ES-I3 (cell line): ENCODE measurements at regions not wholly inside any gene's neighbourhood (a gene's known extent, or its start where the extent isn't known, plus 50 kb on each side); places are given as distances from the start of the nearest gene placed in this dataset.

ENCODE experiments used
- H3K36me3 ChIP-seq: 2 replicates; pipeline ENCODE4 v1.6.1; 2013; ENCODE audit warnings: mild to moderate bottlenecking, low read length, control low read depth, moderate library complexity; ENCODE audit not compliant: insufficient read depth
- H3K4me1 ChIP-seq: 2 replicates; pipeline ENCODE4 v1.6.1; 2013; ENCODE audit warnings: mild to moderate bottlenecking, control low read depth, low read length; ENCODE audit not compliant: insufficient read depth
- H3K9ac ChIP-seq: 2 replicates; pipeline ENCODE4 v1.6.1; 2013; ENCODE audit warnings: low read depth, mild to moderate bottlenecking, low read length, moderate library complexity
- H3K9me3 ChIP-seq: 2 replicates; pipeline ENCODE4 v1.6.1; 2013; ENCODE audit warnings: mild to moderate bottlenecking, low read length, moderate library complexity; ENCODE audit not compliant: control insufficient read depth, insufficient read depth

- Histone ChIP-seq H3K36me3 (no peaks in the 10 kb centered on the region), H3K4me1 (no peaks in the 10 kb centered on the region), H3K9ac (no peak overlapping the region), H3K9me3 (no peaks in the 10 kb centered on the region; the same call in 1 of the 2 replicates)
Measured at GRCh38 chr14:78090864-78091263, 79.3 kb upstream of the NRXN3 start.

- Histone ChIP-seq H3K9ac (no peak overlapping the region), H3K36me3 (no peaks in the 10 kb centered on the region), H3K4me1 (no peaks in the 10 kb centered on the region)
Measured at GRCh38 chr14:78091361-78091760, 78.8 kb upstream of the NRXN3 start.

GRCh38 chr14:78092040-78092439 lies 78.1 kb upstream of the NRXN3 start:
- no peaks in the 10 kb centered on the region for H3K4me1 ChIP-seq
- H3K36me3 ChIP-seq: no peaks in the 10 kb centered on the region
- no peak overlapping the region for H3K9ac ChIP-seq
- peaks cover 1% of the 10 kb centered on the region; the same call in 1 of the 2 replicates for H3K9me3 ChIP-seq

More at GRCh38 chr14:78091361-78091760, 78.8 kb upstream of the NRXN3 start:
- H3K9me3 ChIP-seq: no peaks in the 10 kb centered on the region; the same call in 1 of the 2 replicates

GRCh38 chr14:78103271-78103670 lies 66.9 kb upstream of the NRXN3 start:
- Histone ChIP-seq H3K4me1 (no peaks in the 10 kb centered on the region), H3K9me3 (no peaks in the 10 kb centered on the region; the same call in 1 of the 2 replicates), H3K9ac (no peak overlapping the region), H3K36me3 (no peaks in the 10 kb centered on the region)

- Histone ChIP-seq H3K4me1 (no peaks in the 10 kb centered on the region), H3K36me3 (no peaks in the 10 kb centered on the region), H3K9me3 (no peaks in the 10 kb centered on the region), H3K9ac (no peak overlapping the region)
Measured at GRCh38 chr14:78104160-78104559, 66.0 kb upstream of the NRXN3 start.

- H3K9me3 ChIP-seq: no peaks in the 10 kb centered on the region
- H3K9ac ChIP-seq: no peak overlapping the region
- H3K36me3 ChIP-seq: no peaks in the 10 kb centered on the region
- H3K4me1 ChIP-seq: no peaks in the 10 kb centered on the region
Measured at GRCh38 chr14:78104655-78105054, 65.5 kb upstream of the NRXN3 start.

- Histone ChIP-seq H3K36me3 (no peaks in the 10 kb centered on the region), H3K9ac (no peak overlapping the region), H3K4me1 (no peaks in the 10 kb centered on the region), H3K9me3 (no peaks in the 10 kb centered on the region)
Measured at GRCh38 chr14:78106381-78106780, 63.8 kb upstream of the NRXN3 start.

- Histone ChIP-seq H3K36me3 (no peaks in the 10 kb centered on the region), H3K4me1 (no peaks in the 10 kb centered on the region), H3K9ac (no peak overlapping the region), H3K9me3 (no peaks in the 10 kb centered on the region)
Measured at GRCh38 chr14:78107166-78107565, 63.0 kb upstream of the NRXN3 start.

GRCh38 chr14:78119440-78119839 lies 50.7 kb upstream of the NRXN3 start:
- Histone ChIP-seq H3K36me3 (no peaks in the 10 kb centered on the region; the same call in 1 of the 2 replicates), H3K4me1 (no peaks in the 10 kb centered on the region), H3K9me3 (no peaks in the 10 kb centered on the region), H3K9ac (no peak overlapping the region)
